ENCODE measurements at regions not wholly inside any gene's neighbourhood (a gene's known extent, or its start where the extent isn't known, plus 50 kb on each side); places are given as distances from the start of the nearest gene placed in this dataset.

- no peak for DNase-seq (ENCODE audit: low read depth)
Observed at GRCh38 chr9:75226403-75227139, 138.3 kb downstream of the OSTF1 start.

GRCh38 chr9:75228893-75229292, 140.6 kb downstream of the OSTF1 start:
- no peak for TF ChIP-seq CTCF (conservative IDR thresholded peaks at IDR 0.05; ENCODE audit: control insufficient read depth, insufficient read depth, low read depth, low read length)
- no peak overlapping the region for H3K4me3 ChIP-seq (ENCODE audit: control insufficient read depth, low read depth, low read length)
- DNase-seq (ENCODE audit: low read depth): no peak

More at GRCh38 chr9:75226403-75227139, 138.3 kb downstream of the OSTF1 start:
- TF ChIP-seq CTCF (conservative IDR thresholded peaks at IDR 0.05; ENCODE audit: control insufficient read depth, insufficient read depth, low read depth, low read length): no peak
- no peak overlapping the region for H3K4me3 ChIP-seq (ENCODE audit: control insufficient read depth, low read depth, low read length)

DNA sequence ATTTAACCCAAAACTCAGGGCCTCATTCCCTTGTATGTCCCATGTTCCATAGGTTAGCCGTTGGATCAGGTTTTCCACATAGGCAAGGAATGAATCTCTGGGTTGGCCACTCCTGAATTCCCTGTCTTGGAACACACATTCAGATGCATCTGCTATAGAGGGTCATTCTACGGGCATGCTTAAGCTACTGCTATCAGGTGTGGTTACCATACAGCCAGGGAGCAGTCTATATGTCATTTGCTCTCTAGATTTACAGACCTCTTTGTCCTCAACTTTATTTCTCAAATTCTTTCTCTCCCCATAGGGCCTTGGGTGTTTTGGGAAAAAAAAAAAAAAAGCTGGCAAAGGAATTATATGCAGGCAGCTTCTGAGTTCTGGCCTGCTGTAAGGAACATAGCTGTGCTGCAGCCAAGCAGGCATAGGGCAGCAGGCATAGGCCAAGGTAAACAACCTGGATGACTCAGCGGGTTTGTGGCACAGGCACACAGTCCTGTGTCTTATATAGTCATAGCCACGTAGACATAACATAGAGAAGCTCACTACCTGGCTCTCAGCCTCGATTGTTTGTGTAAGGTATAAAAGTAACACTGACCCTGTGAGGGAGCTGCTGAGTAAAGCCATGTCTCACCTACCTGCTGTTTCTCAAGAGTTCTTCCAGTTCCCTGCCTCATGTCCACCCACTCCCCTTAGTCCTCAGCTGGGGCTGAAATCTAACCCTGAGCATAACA, 141.5 kb downstream of the OSTF1 start:
- peak; percentile 3 for DNase-seq (ENCODE audit: low read depth)
- no peak overlapping the region for H3K4me3 ChIP-seq (ENCODE audit: control insufficient read depth, low read depth, low read length)
- no peak for TF ChIP-seq CTCF (conservative IDR thresholded peaks at IDR 0.05; ENCODE audit: control insufficient read depth, insufficient read depth, low read depth, low read length)

GRCh38 chr9:75230469-75230868, 142.2 kb downstream of the OSTF1 start:
- no peak for DNase-seq (ENCODE audit: low read depth)
- TF ChIP-seq CTCF (conservative IDR thresholded peaks at IDR 0.05; ENCODE audit: control insufficient read depth, insufficient read depth, low read depth, low read length): no peak
- H3K4me3 ChIP-seq (ENCODE audit: control insufficient read depth, low read depth, low read length): no peak overlapping the region

GRCh38 chr9:75231167-75231566, 142.9 kb downstream of the OSTF1 start:
- no peak for DNase-seq (ENCODE audit: low read depth)
- no peak overlapping the region for H3K4me3 ChIP-seq (ENCODE audit: control insufficient read depth, low read depth, low read length)
- TF ChIP-seq CTCF (conservative IDR thresholded peaks at IDR 0.05; ENCODE audit: control insufficient read depth, insufficient read depth, low read depth, low read length): no peak

GRCh38 chr9:75233011-75233410, 144.7 kb downstream of the OSTF1 start:
- no peak for TF ChIP-seq CTCF (conservative IDR thresholded peaks at IDR 0.05; ENCODE audit: control insufficient read depth, insufficient read depth, low read depth, low read length)
- peak; percentile 17 for DNase-seq (ENCODE audit: low read depth)
- no peak overlapping the region for H3K4me3 ChIP-seq (ENCODE audit: control insufficient read depth, low read depth, low read length)

Data from fibroblast of mammary gland (primary cell).